Testis (tissue), 2 donors: ENCODE measurements at regions not wholly inside any gene's neighbourhood (a gene's known extent, or its start where the extent isn't known, plus 50 kb on each side); places are given as distances from the start of the nearest gene placed in this dataset.
"Not testable (repeated sequence)": the region's sequence is repeated elsewhere in the genome, so short reads cannot be mapped to it uniquely, and the experiment has no call there.

ENCODE experiments used
- DNase-seq: peaks from one replicate; pipeline ENCODE4 v3.0.0-alpha.2; 2019
- H3K27ac ChIP-seq, 2 donors: fragments of 200-600 bp; sonication (generic); one replicate each; pipeline ENCODE4 v1.5.1; 2019
- H3K27me3 ChIP-seq: fragments of 200-600 bp; sonication (generic); one replicate; pipeline ENCODE4 v1.5.1; 2019
- H3K36me3 ChIP-seq: fragments of 200-600 bp; sonication (generic); one replicate; pipeline ENCODE4 v1.5.1; 2017; ENCODE audit warnings: low read depth; ENCODE audit errors: missing control alignments
- H3K4me1 ChIP-seq: fragments of 200-600 bp; sonication (generic); one replicate; pipeline ENCODE4 v1.5.1; 2019
- H3K4me3 ChIP-seq, 2 donors: fragments of 200-600 bp; sonication (generic); one replicate each; pipeline ENCODE4 v1.5.1; 2017 to 2019
- H3K9me3 ChIP-seq: fragments of 200-600 bp; sonication (generic); one replicate; pipeline ENCODE4 v1.5.1; 2017
- CTCF ChIP-seq, 3 experiments: fragments of 450-650 bp in 2 of 3; fragments of 200-600 bp in 1 of 3; sonication (generic) in 1 of 3; IDR thresholded peaks; one replicate each; pipeline ENCODE4 v1.5.1; 2016 to 2019; ENCODE audit warnings: antibody characterized with exemption in 3 of 3, mild to moderate bottlenecking in 2 of 3, moderate library complexity in 1 of 3
- POLR2A ChIP-seq: fragments of 450-650 bp; IDR thresholded peaks from one replicate; pipeline ENCODE4 v1.6.1; 2017; ENCODE audit warnings: antibody characterized with exemption, mild to moderate bottlenecking, moderate library complexity
- WGBS, 2 donors: methylation state at CpG; one replicate each; pipeline ENCODE4 v1.1.5; 2018; 5-methylcytosine and 5-hydroxymethylcytosine counted together
- intact Hi-C: fragments of 100-400 bp; cut with DNase I; formaldehyde crosslinking; loops from one replicate; pipeline ENCODE4 v1.15.1; 2023; ENCODE audit warnings: low total_unique reads

- WGBS, 2 donors: 84 to 91% methylated on average over 4 of the region's 4 CpGs
- intact Hi-C loops: no loop called here
- no peaks in the 10 kb centered on the region for H3K36me3 ChIP-seq
- no peak for DNase-seq
- no peaks in the 10 kb centered on the region for H3K9me3 ChIP-seq
- H3K27me3 ChIP-seq: no peaks in the 10 kb centered on the region
- H3K27ac ChIP-seq: no peak overlapping the region
- no peak overlapping the region for H3K4me3 ChIP-seq
- peaks cover 3% of the 10 kb centered on the region for H3K4me1 ChIP-seq
- TF ChIP-seq CTCF (IDR thresholded peaks at IDR 0.05): no peak
These were observed 65.5 kb upstream of the MDM1 start for GRCh38 chr12:68397566-68398158.

GRCh38 chr12:68398689-68399088 is 66.5 kb upstream of the MDM1 start:
- H3K27me3 ChIP-seq, H3K36me3 ChIP-seq, H3K4me1 ChIP-seq, intact Hi-C loops, H3K27ac ChIP-seq, DNase-seq, H3K9me3 ChIP-seq, H3K4me3 ChIP-seq: not testable (repeated sequence)
- 96 to 100% methylated on average over 6 of the region's 6 CpGs for WGBS, 2 donors

GRCh38 chr12:68400226-68400829 is 68.2 kb upstream of the MDM1 start:
- 50 to 62% methylated on average over 5 of the region's 5 CpGs for WGBS, 2 donors
- Histone ChIP-seq H3K4me3 (no peak overlapping the region), H3K4me1 (peaks cover 3% of the 10 kb centered on the region), H3K27ac (no peak overlapping the region), H3K27me3 (no peaks in the 10 kb centered on the region), H3K9me3 (no peaks in the 10 kb centered on the region), H3K36me3 (no peaks in the 10 kb centered on the region)
- intact Hi-C loops: no loop called here
- TF ChIP-seq POLR2A (no peak), CTCF (IDR thresholded peaks at IDR 0.05) (no peak)
- DNase-seq: no peak

- WGBS, 2 donors: 75 to 88% methylated on average over 2 of the region's 2 CpGs
These were observed 70.3 kb upstream of the MDM1 start for GRCh38 chr12:68402422-68402821.

GRCh38 chr12:68403296-68403695 is 71.1 kb upstream of the MDM1 start:
- Histone ChIP-seq H3K4me1 (peaks cover 14% of the 10 kb centered on the region), H3K27ac (no peak overlapping the region), H3K4me3 (no peak overlapping the region), H3K27me3 (no peaks in the 10 kb centered on the region), H3K9me3 (no peaks in the 10 kb centered on the region), H3K36me3 (no peaks in the 10 kb centered on the region)
- WGBS, 2 donors: 87 to 100% methylated on average over 1 of the region's 1 CpG
- no peak for DNase-seq
- TF ChIP-seq POLR2A: no peak
- no peak for TF ChIP-seq CTCF (IDR thresholded peaks at IDR 0.05)
- intact Hi-C loops: no loop called here

More at GRCh38 chr12:68402422-68402821, 70.3 kb upstream of the MDM1 start:
- DNase-seq: no peak
- Histone ChIP-seq H3K27me3 (no peaks in the 10 kb centered on the region), H3K9me3 (no peaks in the 10 kb centered on the region), H3K4me1 (peaks cover 14% of the 10 kb centered on the region), H3K36me3 (no peaks in the 10 kb centered on the region), H3K4me3 (no peak overlapping the region), H3K27ac (no peak overlapping the region)
- TF ChIP-seq CTCF (IDR thresholded peaks at IDR 0.05): no peak
- TF ChIP-seq POLR2A: no peak
- intact Hi-C loops: no loop called here
